Mononuclear cell (primary cell): ENCODE measurements at regions not wholly inside any gene's neighbourhood (a gene's known extent, or its start where the extent isn't known, plus 50 kb on each side); places are given as distances from the start of the nearest gene placed in this dataset.

Experiments
- H3K27me3 ChIP-seq: 2 replicates; pipeline ENCODE4 v1.6.0; 2011; ENCODE audit warnings: low read length, control low read depth; ENCODE audit not compliant: insufficient read depth
- H3K4me1 ChIP-seq: 2 replicates; pipeline ENCODE4 v1.5.1; 2011; ENCODE audit warnings: mild to moderate bottlenecking, low read length, control low read depth; ENCODE audit not compliant: insufficient read depth
- H3K4me3 ChIP-seq: 2 replicates; pipeline ENCODE4 v1.5.1; 2011; ENCODE audit warnings: mild to moderate bottlenecking, low read length, moderate library complexity
- H3K9me3 ChIP-seq: 2 replicates; pipeline ENCODE4 v1.5.1; 2011; ENCODE audit warnings: low read depth, mild to moderate bottlenecking, control low read depth, low read length

GRCh38 chr22:25369041-25369440 is 149.6 kb downstream of the CRYBB2 start:
- H3K9me3 ChIP-seq, result no peaks in the 10 kb centered on the region
- H3K27me3 ChIP-seq, result no peaks in the 10 kb centered on the region
- H3K4me1 ChIP-seq, result peaks cover 3% of the 10 kb centered on the region
- no peak overlapping the region for H3K4me3 ChIP-seq

- Histone ChIP-seq H3K4me3 (no peak overlapping the region), H3K4me1 (peaks cover 10% of the 10 kb centered on the region), H3K27me3 (no peaks in the 10 kb centered on the region), H3K9me3 (no peaks in the 10 kb centered on the region)
Measured at GRCh38 chr22:25370322-25370721, 150.9 kb downstream of the CRYBB2 start.

- H3K4me3 ChIP-seq, result no peak overlapping the region
- peaks cover 10% of the 10 kb centered on the region for H3K4me1 ChIP-seq
- H3K9me3 ChIP-seq, result no peaks in the 10 kb centered on the region
- no peaks in the 10 kb centered on the region for H3K27me3 ChIP-seq
Measured at GRCh38 chr22:25372000-25372595, 152.7 kb downstream of the CRYBB2 start.

- Histone ChIP-seq H3K4me3 (no peak overlapping the region), H3K27me3 (no peaks in the 10 kb centered on the region), H3K9me3 (no peaks in the 10 kb centered on the region), H3K4me1 (peaks cover 10% of the 10 kb centered on the region)
Measured at GRCh38 chr22:25373961-25374360, 154.5 kb downstream of the CRYBB2 start.

GRCh38 chr22:25374869-25375268 is 155.4 kb downstream of the CRYBB2 start:
- H3K27me3 ChIP-seq, result no peaks in the 10 kb centered on the region
- H3K9me3 ChIP-seq, result no peaks in the 10 kb centered on the region
- H3K4me3 ChIP-seq, result no peak overlapping the region
- peaks cover 10% of the 10 kb centered on the region for H3K4me1 ChIP-seq

GRCh38 chr22:25375683-25376082 is 156.2 kb downstream of the CRYBB2 start:
- Histone ChIP-seq H3K4me3 (no peak overlapping the region), H3K9me3 (no peaks in the 10 kb centered on the region)

GRCh38 chr22:25377699-25378098 is 158.3 kb downstream of the CRYBB2 start:
- Histone ChIP-seq H3K4me1 (peaks cover 10% of the 10 kb centered on the region), H3K27me3 (no peaks in the 10 kb centered on the region)

More at GRCh38 chr22:25375683-25376082, 156.2 kb downstream of the CRYBB2 start:
- Histone ChIP-seq H3K27me3 (no peaks in the 10 kb centered on the region), H3K4me1 (peaks cover 10% of the 10 kb centered on the region)

GRCh38 chr22:25380122-25380747 is 160.8 kb downstream of the CRYBB2 start:
- no peaks in the 10 kb centered on the region for H3K9me3 ChIP-seq
- H3K4me3 ChIP-seq, result no peak overlapping the region
- H3K4me1 ChIP-seq, result no peaks in the 10 kb centered on the region
- H3K27me3 ChIP-seq, result no peaks in the 10 kb centered on the region

More at GRCh38 chr22:25377699-25378098, 158.3 kb downstream of the CRYBB2 start:
- H3K4me3 ChIP-seq, result no peak overlapping the region
- H3K9me3 ChIP-seq, result no peaks in the 10 kb centered on the region

- Histone ChIP-seq H3K4me1 (peaks cover 17% of the 10 kb centered on the region), H3K9me3 (no peaks in the 10 kb centered on the region), H3K4me3 (no peak overlapping the region), H3K27me3 (no peaks in the 10 kb centered on the region)
Measured at GRCh38 chr22:25382762-25383161, 163.3 kb downstream of the CRYBB2 start.

GRCh38 chr22:25383278-25383820 is 163.9 kb downstream of the CRYBB2 start:
- H3K9me3 ChIP-seq, result no peaks in the 10 kb centered on the region
- no peaks in the 10 kb centered on the region for H3K27me3 ChIP-seq
- H3K4me1 ChIP-seq, result peaks cover 19% of the 10 kb centered on the region
- H3K4me3 ChIP-seq, result no peak overlapping the region

GRCh38 chr22:25383892-25384291 is 164.5 kb downstream of the CRYBB2 start:
- no peaks in the 10 kb centered on the region for H3K27me3 ChIP-seq
- H3K4me1 ChIP-seq, result peaks cover 25% of the 10 kb centered on the region
- no peaks in the 10 kb centered on the region for H3K9me3 ChIP-seq

GRCh38 chr22:25386538-25386884 is 167.1 kb downstream of the CRYBB2 start:
- peaks cover 43% of the 10 kb centered on the region for H3K4me1 ChIP-seq
- H3K27me3 ChIP-seq, result no peaks in the 10 kb centered on the region
- H3K9me3 ChIP-seq, result no peaks in the 10 kb centered on the region
- no peak overlapping the region for H3K4me3 ChIP-seq

More at GRCh38 chr22:25383892-25384291, 164.5 kb downstream of the CRYBB2 start:
- H3K4me3 ChIP-seq, result no peak overlapping the region

- Histone ChIP-seq H3K27me3 (no peaks in the 10 kb centered on the region), H3K4me1 (peaks cover 43% of the 10 kb centered on the region), H3K4me3 (no peak overlapping the region), H3K9me3 (no peaks in the 10 kb centered on the region)
Measured at GRCh38 chr22:25388415-25388814, 169.0 kb downstream of the CRYBB2 start.

GRCh38 chr22:25388866-25389540 is 169.6 kb downstream of the CRYBB2 start:
- H3K4me1 ChIP-seq, result peaks cover 43% of the 10 kb centered on the region
- H3K27me3 ChIP-seq, result no peaks in the 10 kb centered on the region
- no peak overlapping the region for H3K4me3 ChIP-seq
- no peaks in the 10 kb centered on the region for H3K9me3 ChIP-seq

- peaks cover 43% of the 10 kb centered on the region for H3K4me1 ChIP-seq
- H3K27me3 ChIP-seq, result no peaks in the 10 kb centered on the region
- no peaks in the 10 kb centered on the region for H3K9me3 ChIP-seq
- no peak overlapping the region for H3K4me3 ChIP-seq
Measured at GRCh38 chr22:25389541-25389919, 170.1 kb downstream of the CRYBB2 start.
